GM21786 (cell line): ENCODE measurements at regions not wholly inside any gene's neighbourhood (a gene's known extent, or its start where the extent isn't known, plus 50 kb on each side); places are given as distances from the start of the nearest gene placed in this dataset.

Source experiments
- ATAC-seq: cut with Tn5 transposase; IDR thresholded peaks from one replicate; pipeline ENCODE4 v1.9.1; 2021; ENCODE audit not compliant: unreplicated experiment

DNA sequence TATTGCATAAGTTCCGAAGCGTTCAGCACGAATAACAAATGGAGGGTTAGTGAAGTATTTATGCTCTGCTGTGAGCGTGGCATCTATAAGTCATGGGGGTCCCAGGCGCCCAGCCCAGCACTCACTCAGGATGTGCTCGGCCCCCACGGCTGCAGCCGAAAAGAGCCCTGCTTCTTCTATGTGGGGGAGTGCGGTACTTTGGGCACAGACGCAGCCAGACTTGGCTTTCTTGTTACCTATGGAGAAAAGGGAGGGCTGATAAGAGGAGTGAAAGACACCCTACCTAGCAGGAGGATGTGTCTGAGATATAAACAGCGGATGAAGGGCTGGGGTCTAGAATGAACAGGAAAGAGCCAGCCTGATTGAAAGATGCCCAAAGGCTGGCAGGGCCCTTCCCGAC, 51.4 kb downstream of the MRPL36 start:
- no peak for ATAC-seq

DNA sequence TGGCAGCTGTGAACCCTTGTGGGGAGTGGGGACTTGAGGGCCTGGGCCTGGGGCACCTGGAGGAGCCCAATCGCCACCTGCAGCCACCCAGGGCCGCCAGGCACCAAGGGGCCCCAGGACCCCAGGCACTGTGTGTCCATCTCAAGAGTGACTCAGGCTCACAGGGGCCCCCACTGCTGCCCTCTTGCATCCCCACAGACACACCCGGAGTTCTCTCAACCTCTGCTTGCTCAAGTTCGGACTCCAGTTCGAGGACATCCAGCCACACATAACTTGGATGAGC, 51.9 kb downstream of the MRPL36 start:
- no peak for ATAC-seq

DNA sequence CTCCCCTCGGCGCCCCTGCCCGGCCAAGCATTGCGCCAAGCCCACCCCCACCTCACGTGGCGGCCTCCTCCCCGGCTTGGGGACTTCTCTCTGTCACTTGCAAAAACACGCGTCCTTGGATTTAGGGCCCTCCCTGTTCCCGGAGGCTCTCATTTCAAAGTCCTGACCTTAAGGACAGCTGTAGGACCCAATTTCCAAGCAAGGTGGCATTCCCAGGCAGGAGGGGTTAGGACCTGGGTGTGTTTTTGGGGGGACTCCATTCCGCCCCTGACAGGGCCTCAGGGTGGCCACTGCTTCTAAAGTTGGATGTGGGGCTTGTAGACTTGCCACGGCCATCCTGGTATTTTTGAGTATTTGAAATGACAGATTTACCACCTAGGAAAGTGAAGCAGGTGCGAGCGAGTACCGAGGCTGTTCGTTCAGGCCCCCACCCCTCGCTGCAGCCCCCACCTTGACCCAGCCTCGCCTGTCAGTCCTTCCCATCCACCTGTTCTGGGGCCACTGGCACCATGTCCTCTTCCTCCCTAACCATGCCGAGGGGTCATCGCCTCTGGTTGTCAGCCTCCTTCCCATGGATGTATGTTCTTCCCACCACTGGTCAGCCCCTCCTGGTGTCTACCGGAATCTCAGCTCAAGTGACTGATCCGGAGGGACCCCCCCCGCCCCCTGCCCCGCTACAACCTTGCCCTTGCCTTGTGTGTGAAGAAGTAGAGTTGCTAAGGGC, 52.4 kb downstream of the MRPL36 start:
- ATAC-seq = no peak

DNA sequence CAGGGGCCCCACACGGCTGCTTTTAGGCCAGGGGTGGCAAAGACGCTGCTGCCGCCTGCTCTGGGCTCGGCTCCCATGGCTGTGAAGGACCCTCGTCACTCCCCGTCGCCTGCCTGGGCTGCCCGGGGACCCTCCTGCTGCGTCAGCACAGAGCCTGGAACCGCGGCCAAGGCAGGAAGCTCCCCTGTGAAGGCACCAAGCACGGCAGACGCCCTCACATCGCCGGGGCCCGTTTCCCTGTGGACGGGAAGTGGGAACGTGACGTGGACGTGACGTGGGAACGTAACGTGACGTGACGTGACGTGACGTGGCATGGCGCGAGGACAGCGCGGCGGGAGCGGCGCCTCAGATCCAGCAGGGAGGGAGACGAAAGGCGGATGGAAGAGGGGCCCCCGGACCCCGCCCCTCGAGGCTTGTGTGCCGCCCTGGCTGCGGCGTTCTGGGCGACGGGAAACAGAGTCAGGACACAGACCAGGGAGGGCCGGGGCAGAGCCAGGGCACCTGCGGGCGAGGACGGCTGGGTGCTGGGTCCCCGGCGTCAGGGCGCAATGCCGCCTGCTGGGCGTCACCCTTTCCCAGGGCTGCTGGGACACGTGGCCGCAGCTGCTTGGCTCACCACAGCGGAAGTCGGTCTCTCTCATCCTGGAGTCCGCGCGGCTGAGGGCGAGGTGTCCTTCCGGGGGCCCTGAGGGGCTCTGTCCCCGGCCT, 53.1 kb downstream of the MRPL36 start:
- ATAC-seq = no peak

DNA sequence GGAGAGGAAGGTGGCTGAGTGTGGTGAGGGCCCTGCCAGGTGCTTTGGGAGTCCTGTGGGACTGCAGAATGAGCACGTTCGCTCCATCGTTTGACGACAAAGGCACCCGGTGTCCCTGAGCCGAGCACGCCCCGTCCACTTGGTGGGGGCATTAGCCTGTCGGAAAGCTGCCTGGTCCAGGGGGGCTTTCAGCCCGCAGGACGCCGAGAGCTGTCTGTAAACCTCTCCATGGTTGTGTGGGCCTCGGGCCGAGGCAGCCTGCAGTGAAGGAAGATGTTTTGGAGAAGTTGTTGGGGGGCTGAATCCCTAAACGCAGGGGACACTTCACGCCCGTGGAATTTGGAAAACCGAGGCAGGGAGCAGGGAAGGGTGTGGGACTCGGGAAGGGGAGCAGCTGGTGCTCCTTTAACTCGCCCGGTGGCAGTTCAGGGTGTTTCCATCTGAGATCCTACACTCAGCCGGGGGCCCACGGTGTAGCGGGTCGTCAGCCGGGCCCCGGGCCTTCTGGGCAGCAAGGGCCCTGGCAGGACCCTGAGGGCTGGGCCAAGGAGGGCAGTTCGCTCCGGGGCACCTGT, 53.8 kb downstream of the MRPL36 start:
- ATAC-seq = no peak

DNA sequence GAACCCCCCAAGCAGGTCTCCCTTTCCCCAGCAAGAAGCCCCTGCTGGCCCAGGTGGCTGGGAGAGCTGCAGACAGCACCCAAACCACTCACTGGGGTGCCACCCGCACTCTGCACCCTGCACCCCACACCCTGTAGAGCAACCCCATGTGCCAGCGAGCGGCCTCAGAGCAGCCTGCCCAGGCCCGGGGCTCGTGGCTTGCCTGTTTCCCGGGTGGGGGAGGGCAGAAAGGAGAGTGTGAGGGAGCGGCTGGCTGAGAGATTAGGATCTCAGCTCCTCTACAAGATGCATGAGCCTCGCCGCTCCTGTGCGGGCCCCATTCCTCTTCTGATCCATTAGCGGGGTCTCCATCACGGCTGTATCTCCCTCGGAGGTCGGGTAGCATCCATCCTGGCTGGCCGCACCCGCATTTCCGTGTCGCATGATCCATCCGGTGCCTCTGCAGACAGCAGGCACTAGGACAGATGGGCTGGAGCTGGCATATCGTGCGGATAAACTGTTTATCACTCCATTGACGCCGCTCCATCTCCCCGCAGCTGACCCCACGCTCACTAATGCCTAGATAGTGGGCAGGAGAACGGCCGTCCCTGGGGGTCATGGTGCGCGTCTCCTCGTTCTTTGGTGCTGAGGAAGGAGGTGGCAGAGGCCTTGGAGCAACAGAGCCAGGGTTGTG, 54.4 kb downstream of the MRPL36 start:
- ATAC-seq = no peak

DNA sequence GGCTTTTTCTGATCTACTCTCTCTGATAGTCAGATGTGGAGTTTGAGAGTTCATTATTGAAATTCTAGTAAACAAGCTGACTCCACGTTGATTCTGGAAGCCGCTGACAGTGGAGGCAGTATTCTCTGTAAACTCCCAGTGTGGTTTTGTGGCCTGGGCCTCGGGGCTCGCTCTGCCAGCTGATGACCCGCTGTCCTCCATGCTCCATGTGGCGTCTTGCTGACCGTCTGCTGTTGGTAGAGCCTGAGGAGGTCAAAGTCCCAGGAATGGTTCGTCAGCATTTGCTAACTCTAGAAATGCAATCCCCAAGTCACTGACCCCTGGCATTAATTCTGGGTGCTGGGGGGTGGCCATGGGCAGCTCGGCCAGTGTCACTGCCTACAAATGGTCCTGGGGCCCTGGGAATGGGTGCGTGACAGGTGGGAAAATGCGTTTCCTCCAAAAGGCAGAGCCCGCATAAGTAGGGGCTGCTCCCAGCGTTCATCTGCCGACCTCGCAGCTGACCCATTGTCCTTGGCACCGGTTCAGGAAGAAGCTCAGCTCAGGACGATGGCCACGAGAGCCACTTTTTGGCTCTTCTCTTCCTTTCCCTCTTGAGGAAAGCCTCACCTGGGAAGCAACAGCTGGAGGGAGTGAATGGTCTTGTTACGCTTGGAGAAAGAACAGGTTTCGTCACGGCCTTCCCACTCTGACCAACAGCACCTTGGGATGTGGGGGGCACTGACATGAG, 55.1 kb downstream of the MRPL36 start:
- ATAC-seq = no peak

DNA sequence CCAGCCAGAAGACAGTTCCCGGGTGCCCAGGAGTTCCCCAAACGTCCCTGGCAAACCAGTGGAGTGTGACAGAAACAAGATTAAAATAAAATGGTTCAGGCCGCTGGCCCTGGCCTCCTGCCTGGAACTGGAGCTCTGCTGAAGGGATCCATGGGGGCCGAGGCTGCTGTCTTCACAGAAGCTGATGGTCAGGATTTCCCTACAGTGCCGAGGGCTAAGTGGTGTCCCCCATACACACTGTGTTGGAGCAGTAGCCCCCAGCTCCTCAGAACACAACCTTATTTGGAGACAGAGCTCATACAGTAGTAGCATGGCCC, 55.9 kb downstream of the MRPL36 start:
- no peak for ATAC-seq

DNA sequence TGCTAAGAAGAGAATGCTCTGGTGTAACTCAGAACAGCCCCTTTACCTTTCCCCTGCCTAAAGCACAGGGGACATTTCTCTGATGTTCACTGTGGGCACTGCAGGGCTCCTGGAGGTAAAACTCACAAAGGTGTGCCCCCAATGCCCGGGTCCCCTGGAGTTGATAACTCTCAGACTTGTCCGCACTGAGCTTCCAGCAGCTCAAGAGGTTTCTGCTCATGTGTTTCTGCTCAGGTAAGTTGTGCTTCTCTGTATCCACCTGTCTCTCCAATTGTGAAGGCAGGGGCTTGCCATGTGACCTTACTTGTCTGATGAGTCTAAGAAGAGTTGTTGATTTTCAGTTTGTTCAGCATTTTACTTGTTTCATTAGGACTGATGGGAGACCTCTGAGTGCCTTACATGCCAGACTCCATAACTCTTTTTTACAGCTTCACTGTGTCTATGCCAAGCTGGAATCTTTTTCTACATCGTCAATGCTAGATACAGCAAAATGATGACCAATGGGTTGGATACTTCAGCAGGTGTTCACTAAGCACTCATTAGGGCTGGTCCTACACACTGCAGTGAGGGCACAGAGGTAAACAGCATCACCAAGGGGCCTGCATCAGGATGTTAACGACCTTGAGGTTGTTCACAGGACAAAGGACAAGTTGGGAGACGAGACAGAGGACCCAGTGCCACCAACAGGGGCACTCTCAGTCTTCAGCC, 56.4 kb downstream of the MRPL36 start:
- no peak for ATAC-seq

DNA sequence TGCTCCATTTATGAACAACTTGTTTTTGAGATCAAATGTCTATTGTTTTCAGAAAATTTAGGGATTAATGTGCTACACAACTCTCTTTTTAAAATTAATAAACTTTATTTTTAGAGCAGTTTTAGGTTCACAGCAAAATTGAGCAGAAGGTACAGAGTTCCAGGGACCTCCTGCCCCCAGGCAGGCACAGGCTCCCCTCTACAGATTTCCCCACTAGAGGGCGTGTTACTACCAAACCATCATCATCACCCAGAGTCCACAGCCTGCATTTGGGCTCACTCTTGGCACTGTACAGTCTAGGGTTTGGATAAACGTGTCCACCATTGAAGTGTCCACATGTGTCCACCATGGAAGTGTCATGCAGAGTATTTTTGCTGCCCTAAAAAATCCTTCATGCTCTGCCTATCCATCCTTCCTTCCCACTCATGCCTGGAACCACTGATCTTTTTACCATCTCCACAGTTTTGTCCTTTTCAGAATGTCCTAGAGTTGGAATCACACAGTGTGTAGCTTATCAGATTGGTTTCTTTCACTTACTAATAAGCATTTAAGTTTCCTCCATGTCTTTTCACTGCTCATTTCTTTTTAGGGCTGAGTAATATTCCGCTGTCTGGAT, 61.7 kb downstream of the MRPL36 start:
- peak; percentile 64 for ATAC-seq

DNA sequence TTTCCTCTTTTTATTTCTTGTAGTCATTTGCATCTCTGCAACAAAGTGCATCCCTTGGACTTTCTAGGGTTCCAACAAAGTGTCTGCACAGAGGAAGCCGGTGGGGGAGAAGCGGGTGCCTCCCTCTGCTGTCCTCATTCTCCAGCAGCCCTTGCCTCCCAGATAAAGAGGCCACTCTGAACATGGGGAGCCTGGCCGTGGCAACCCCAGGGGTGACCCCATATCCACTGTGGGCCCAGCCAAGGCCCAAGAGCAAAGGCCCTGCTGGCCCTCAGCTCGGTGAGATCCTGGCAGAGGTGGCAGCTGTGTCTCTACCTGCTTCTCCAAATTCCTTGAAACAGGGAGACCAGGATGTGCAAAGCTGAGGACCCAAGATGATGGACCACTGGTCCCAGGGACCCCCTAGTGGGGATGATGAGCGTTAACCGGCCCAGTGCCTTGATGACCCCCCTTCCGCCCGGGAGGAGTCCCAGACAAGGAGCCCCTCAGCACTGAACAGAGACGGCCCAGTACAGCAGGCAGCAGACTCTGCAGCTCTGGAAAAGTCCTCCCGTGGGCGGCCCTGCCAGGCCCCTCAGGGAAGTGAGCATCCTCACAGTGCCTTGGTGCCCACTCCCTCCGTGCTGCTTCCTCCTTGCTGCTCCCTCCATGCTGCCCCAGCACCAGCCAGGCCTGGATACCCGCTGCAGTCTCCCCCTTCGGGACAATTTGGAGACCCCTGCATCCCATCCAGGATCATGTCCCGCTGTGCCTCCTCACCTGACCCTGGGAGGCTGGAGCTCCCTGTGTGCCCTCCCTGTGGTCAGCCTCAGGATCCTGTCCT, 62.5 kb downstream of the MRPL36 start:
- ATAC-seq = no peak

DNA sequence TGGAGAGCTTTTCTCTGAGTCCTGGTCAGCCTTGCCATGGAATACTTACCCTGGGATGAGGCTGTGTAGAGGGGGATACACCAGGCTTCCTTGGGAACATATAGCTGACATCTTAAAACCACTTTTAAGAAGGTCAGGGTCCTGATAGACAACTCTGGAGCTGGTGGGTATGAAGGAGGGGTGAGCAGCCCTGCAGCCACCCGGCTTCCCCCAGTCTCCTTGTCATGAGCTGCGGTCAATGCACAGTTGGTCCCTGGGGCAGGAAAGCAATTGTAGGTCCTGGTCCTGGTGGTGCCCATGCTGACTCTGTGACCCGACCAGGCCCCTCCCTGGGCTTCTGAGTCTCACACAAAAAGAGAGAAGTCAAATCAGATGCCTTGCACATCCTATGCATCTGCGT, 63.6 kb downstream of the MRPL36 start:
- no peak for ATAC-seq

DNA sequence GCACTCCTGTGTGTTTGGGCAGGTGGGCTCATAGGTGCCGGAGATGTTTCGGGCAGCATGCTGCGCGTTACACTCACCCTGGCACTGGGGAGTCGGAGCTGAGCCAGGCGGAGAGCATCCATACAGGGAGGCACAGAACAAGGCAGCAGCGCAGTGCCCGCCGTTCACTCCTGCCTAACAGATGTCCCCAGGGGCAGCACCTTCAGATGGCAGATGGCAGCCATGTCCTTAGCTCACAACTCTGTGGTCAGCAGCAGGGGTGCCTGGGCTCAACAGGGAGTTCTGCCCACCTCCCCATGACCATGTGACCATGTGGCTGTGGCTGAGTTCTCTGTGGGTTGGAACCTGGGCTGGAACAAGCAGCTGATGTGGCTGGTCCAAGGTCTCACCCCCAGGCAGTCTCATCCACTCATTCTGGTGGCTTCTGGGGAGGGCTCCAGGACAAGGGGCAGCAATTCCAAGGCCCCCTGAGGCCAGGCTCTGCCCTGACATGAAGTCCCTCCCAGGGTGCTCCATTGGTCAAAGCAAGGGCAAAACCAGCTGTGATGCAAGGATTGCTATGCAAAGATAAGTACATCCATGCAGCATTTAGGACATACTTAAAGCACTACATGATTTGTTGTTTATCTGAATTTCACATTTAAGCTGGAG, 64.2 kb downstream of the MRPL36 start:
- ATAC-seq = no peak

DNA sequence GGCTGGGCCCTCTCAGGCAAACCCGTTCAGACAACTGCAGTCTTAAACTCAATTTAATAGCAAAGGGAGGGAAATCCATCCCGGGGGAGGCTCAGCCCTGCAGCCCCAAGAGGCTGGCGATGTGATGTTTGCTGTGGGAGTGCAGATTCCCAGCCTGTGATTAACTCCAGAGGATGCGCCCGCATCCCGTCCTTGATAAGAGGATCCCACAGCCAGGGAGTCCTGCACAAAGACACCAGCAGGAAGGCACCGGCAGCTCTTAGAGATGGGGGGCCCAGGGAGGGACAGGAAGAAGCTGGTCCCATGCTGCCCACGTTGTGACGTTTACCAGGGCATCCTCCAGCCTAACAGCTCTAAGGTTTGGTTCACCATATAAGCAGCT, 64.7 kb downstream of the MRPL36 start:
- ATAC-seq = no peak

DNA sequence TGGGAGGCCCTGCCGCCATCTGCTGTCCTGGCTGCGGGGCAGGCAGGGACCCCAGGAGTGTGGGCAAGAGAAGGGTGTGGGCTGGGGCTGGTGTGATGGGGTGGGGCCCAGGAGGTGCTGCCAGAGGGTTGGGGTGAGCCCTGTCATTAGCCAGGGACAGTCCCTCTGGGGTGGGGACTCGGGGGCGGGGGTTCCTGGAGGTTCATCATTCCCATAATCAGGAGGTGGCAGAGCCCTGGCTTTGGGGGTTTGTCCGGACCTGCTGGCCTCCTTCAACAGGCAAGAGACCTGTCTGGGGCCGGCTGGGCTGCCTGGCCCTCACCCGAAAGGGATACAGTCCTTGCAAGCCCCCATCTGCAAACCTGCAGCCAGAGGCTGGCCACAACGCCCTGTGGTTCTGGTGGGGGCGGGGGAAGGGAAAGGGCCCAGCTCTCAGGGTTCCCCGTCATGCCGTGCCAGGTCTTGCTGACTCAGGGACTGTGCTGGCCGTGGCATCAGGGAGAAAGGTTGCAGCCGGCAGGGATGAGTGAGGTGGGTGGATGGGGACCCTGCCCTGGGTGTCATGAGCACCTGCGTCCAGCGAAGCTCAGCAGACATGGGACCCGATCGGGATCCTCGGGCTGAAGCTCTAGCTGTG, 65.2 kb downstream of the MRPL36 start:
- ATAC-seq = no peak

DNA sequence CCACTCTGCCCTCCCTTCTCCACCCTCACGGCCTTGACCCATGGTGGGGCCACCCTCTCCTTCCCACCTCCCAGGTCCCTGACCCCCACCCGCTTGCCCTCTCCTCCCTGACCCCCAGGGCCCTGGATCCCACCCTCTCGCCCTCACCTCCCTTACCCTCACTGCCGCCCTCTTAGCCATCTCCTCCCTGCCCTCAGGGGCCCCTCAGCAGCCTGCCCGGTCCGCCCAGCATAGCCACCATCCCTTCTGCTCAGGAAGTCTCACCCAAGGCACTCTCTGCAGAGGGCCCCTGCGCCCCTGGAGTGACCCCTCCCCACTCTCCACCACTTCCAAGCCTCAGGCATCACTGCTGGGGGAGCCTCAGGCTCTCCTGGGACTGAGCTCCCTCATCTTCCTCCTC, 66.3 kb downstream of the MRPL36 start:
- no peak for ATAC-seq

DNA sequence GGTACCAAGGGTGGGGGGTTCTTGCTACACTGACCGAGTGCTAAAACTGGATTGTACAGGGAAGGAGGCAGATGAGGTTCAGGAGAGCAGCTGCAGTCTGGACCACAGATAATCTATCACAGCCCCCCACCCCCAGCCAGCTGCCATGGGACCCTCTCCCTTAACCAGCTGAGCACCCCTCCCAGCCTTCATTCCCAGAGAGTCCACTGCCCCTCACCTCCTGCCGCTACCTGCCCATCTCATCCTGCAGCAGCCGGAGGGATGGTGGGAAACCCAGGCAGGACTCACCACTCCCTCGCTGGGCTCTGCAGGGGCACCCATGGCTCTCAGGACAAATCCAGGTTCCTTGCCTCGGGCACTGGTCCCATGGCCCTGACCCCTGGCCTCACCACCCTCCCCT, 66.7 kb downstream of the MRPL36 start:
- no peak for ATAC-seq

DNA sequence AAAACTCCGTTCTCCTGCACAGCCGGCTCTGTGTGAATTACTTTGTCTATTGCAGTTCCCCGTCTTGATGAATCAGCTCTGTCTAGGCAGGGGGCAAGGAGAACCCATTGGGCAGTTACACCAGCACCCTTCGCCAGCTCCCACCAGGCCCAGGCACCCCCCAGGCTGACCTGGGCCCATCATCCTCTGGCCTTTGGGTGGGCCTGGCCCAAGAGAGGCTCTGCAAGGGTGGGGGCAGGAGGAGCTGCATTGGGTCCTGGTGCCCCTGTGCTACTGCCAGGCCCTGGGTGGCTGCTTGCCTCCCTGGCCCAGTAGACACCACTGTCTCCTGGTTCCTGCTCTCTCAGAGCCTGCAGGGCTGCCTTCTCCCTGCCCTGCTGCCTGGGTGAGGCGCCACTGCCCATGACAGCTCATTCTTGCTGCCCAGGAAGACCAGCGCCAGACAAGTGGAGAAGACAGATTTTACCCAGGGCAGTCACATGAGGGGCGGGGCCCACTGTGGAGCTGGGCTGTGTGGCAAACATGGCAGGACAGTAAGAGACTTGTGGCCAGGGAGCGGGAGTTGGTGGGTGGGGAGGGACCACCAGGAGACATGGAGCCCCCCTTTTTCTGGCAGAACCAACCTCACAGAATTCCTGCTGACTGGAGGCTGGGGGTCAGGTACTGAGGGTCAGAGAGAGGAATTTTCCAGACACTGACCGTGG, 67.2 kb downstream of the MRPL36 start:
- ATAC-seq = no peak
